GM18951 (cell line): ENCODE measurements at regions not wholly inside any gene's neighbourhood (a gene's known extent, or its start where the extent isn't known, plus 50 kb on each side); places are given as distances from the start of the nearest gene placed in this dataset.

ENCODE experiments used
- POLR2A ChIP-seq: IDR thresholded peaks from 4 replicates; pipeline ENCODE4 v1.6.1; 2011; ENCODE audit warnings: mild to moderate bottlenecking; ENCODE audit not compliant: insufficient read length, insufficient read depth; ENCODE audit errors: extremely low read depth
- in situ Hi-C: fragments of 300-500 bp; cut with MboI; formaldehyde crosslinking; loops from one replicate; pipeline ENCODE4 v1.12.0; 2022; ENCODE audit warnings: low sequenced_read_pairs, mixed read lengths, inconsistent platforms; ENCODE audit not compliant: unreplicated experiment

DNA sequence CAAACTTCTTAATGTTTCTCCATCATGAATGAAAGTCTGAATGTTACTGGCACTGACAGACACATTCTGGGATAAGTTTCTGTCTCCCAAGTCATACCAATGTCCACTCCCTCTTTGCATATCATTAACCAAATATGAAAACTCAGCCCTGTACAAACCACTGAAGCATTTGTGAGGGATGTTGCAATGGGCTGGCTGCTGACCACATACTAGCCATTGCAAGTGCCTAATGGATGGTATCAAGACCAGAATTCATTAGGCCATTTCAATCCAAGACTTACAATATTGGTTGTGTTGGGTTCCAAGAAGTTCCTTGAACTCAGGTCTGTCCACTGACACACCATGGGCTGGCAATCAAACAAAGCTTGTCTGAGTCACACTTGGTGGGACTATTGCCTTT is 73.8 kb downstream of the CBLN2 start:
- TF ChIP-seq POLR2A, result no peak
- in situ Hi-C loops, result no loop called here

DNA sequence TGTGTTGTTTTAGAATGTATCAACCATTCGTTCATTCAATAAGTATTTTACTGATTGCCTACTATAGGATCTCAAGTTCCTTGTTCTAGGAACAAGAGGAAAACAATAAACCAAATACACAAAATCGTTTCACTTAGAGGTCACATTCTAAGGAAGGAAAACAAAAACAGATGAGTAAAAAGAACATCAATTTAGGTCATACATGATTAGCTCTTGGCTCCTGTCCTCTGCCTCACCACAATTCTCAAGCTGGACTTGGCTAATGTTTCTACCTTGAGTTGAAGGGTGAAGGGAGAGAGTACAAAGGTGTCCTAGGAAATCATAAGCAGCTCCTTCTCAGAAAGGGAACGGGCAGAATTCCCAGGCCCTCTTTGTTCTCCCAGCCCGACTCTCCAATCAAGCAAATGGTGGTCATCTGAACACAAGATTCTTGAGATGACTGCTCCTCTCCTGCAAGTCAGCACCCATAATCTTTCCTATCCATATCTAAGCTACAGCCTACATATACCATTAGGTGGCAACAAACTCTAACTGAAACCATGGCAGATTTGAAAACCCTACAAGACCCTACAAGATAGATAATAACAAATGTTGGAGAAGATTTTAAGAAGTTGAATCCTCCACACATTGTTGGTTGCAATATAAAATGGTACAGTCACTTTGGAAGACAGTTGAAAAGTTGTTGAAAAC is 76.0 kb downstream of the CBLN2 start:
- no peak for TF ChIP-seq POLR2A
- in situ Hi-C loops, result no loop called here

DNA sequence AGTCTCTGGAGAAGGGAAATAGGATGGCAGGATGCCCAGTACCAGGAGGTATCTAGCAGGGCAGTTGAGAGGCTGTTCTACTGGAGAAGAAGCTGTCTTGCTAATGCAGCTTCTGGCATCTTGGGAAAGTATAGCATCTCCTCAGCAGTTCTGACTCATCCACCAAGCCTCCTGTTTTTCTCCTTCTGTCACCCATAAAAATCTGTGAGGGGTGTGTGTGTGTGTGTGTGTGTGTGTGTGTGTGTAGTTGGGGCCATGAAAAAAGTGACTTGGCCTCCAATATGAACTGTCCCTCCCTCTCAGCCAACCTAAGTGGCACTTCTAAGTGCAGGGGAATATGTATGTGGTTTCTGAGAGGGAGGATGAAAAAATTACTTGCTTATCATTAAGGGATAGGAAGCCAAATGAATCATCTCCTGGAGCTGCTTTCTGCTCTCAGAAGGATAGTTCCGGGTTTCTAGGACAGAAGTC is 83.9 kb downstream of the CBLN2 start:
- in situ Hi-C loops, result no loop called here
- TF ChIP-seq POLR2A, result no peak

DNA sequence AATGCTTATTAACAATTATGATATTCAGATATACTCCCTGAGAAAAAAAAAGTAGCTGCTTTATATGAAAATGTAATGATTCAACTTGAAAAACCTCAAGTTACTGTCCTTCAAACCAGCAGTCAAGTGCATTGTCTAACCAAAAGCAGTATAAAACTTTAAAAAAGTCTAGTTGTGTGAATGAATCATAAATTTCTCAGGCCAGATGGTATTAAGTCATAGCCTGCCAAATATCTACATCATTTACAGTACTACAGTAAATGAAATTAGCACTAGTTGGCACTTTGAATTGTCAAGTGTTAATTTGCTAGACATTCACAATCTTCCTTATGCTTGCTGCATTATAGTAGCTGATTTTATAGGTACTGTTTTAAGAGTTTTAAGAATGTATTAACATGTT is 85.9 kb downstream of the CBLN2 start:
- TF ChIP-seq POLR2A, result no peak

DNA sequence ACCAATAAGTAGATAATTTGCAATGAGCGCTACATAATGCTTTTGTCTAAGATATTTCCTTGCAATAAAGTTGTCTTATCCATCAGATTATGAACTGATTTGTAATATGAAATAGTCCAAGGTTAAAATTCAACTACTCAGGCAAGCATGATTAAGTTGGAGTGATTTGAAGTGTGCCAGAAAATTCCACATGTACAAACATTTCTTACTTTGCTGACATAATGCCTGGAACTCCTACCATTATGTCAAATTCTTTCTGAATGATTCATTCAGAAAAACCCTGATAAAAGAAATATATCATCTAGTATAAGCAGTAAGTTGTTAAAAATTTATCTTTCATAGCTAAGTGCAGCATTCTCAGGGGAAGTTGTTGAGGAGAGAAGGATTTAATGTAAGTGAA is 87.3 kb downstream of the CBLN2 start:
- in situ Hi-C loops, result no loop called here
- no peak for TF ChIP-seq POLR2A

More for the DNA sequence above, 85.9 kb downstream of the CBLN2 start:
- in situ Hi-C loops, result no loop called here

DNA sequence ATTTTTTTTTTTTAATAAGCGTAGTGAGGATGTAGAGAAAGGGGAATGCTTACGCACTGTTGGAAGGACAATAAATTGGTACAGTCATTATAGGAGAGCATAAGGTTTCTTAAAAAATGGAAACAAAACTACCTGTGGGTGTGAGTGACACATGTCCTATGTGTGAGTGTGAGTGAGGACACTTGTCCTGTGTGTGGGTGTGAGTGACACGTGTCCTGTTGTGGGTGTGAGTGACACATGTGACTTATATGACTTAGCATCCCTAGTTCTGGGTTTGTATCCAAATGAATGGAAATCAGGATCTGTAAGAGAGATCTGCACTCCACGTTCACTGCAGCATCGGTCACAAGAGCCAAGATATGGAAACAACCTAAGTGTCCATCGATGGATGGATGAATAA is 91.8 kb downstream of the CBLN2 start:
- no peak for TF ChIP-seq POLR2A
- in situ Hi-C loops, result no loop called here

DNA sequence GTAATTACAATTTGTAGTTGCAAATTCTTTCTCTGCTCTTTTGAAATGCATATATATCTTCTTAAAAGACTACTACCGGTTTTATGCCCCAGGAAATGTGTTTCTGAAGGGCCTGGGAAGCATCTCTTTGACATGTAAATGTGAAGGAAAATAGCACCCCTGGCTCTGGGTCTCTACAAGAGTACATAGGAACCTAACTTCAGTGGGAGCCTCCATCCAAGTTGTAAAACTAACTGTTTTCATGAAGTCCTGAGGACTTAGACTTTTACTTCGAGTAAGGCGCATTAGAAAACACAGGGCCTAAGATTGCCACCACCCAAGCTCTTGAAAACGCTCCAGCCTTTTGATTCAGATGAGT is 99.4 kb downstream of the CBLN2 start:
- TF ChIP-seq POLR2A, result no peak
- in situ Hi-C loops, result no loop called here

DNA sequence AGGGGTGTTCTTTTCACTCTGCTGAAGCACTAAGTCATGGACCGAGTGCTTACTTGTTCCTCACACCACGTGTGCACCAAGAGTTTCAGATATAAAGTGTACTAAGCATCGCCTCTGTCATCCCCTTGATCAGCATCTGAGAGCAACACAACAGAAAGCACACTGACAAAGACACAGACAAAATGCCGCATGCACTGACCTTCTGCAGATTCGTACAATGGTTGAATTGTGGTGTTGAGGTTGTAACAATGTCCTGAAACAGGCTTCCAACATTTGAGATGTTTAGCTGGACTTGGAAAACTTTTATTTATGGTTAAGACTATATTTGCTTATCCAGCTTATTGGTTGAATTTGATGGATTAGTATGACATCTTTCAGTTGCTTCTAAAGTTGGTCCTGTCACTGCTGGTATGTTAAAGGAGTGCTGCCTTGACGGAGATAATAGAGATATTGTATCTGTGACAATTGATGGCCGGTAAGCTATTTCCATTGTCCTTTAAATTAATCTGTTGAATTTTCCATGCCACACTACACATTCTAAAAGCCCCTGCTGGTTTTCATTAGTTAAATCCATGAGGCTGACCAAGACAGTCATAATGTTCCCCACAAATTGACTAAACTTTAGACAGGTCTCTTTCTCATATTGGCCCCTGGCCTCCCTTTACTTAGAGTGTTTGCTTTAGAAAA is 99.9 kb downstream of the CBLN2 start:
- no peak for TF ChIP-seq POLR2A
- in situ Hi-C loops, result no loop called here

DNA sequence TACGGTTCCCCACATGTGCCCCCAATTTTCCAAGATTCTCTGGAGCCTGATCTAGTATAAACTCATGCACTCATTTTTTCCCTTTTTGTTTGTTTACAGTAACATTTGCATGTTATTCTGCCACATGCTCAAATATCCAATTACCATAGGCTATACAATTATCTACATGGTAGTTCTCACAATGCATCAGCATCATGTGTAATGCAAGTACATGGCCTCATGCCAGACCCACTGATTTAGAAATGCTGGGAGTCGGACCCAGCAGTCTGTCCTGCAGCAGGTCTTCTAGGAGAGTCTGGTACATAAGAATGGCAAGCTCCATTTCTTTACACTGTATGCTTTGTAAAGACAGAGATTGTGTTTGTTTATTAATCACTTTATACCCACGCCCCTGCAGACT is 107.7 kb downstream of the CBLN2 start:
- TF ChIP-seq POLR2A, result no peak
- in situ Hi-C loops, result no loop called here

DNA sequence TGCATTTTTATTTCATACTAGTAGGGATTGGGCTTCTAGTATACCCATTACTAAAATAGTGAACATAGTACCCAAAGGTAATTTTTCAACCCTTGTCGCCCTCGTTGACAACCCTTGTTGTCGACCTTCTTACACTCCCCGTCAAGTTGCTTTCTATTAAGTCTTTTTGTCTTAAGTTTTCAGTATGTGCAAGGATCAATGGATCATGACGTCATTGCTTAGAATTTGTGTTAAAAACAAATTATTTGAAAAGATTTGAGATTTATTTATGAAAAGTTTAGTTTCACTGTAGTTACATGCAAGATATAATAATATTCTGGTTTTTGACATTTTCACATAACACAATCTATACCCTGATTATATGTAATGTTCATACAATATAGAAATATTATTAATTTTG is 110.4 kb downstream of the CBLN2 start:
- TF ChIP-seq POLR2A, result no peak
- in situ Hi-C loops, result no loop called here

DNA sequence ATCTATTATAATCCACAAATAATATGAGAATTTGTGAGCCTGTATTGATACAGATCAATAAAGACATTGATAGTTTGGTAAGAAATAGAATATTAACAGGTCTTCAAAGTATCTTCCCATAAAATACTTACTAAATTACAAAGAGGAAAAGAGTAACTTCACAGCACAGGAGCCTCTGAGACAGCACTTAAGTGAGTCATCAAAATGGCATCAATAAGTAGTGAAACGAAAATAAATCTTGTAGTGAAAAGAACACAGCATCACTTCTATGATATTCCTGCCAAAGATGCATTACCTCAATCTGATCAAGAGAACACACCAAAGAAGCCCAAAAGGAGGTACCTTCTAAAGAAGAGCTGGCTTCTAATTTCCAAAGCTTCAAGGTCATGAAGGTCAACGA is 116.4 kb downstream of the CBLN2 start:
- in situ Hi-C loops, result no loop called here
- no peak for TF ChIP-seq POLR2A

DNA sequence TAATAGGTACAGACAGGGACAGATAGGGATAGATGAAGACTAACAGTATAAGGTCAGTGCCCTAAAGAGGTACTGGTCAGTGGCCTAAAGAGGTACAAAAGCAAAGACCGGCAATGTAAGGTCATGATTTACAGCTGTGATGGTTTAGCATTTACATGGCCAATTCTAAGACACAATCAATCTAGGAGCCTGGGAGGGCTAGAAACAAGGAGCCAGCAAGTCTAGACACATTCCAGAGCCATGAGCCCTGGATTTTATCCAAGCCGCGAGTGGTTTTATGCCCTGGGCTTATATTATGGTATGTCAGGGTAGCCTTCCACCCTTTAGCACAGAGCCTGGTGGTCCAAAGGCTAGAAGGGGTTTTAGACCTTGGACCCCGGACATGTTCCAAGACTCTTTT is 124.2 kb downstream of the CBLN2 start:
- TF ChIP-seq POLR2A, result no peak
- in situ Hi-C loops, result no loop called here

DNA sequence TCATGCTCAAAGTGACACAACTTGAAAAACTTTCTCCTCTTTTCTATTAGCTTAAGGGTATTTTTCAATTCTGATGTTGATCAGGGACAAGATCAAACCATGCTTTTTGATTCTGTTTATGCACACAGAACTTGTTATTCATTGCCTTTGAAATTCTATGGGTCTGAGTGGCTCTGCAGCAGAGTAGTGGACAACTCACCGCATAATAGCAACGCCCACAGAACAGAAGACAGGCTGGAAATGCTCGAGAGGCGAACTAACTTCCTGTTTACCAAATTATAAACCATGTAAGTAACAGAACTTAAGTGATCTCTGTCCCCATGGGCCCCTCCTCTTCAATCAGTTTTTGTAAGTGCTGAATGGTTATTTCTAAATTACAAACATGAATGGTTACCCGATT is 131.2 kb downstream of the CBLN2 start:
- in situ Hi-C loops, result no loop called here
- TF ChIP-seq POLR2A, result no peak

DNA sequence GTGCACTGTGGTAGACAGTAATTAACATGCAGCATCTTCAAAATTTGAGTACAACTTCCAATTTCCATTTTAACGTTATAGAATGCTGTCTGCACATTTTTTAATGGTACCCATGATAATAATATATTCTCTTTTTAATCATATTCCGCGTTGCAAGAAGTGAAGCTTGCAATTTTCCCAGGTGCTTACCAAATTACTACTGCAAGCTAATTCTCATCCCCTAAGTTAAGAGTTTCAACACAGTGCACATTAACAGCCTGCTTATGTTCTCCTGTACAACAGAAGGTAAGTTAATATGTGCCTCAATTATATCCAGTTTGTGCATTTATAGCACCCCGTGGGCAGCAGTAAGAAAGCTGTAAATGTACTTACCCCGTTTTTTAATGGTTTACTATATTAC is 132.9 kb downstream of the CBLN2 start:
- TF ChIP-seq POLR2A, result no peak
- in situ Hi-C loops, result no loop called here
